ENCODE measurements at regions not wholly inside any gene's neighbourhood (a gene's known extent, or its start where the extent isn't known, plus 50 kb on each side); places are given as distances from the start of the nearest gene placed in this dataset.
A peak's percentile ranks its signal among the peaks of the same experiment; 100 is the strongest.

DNA sequence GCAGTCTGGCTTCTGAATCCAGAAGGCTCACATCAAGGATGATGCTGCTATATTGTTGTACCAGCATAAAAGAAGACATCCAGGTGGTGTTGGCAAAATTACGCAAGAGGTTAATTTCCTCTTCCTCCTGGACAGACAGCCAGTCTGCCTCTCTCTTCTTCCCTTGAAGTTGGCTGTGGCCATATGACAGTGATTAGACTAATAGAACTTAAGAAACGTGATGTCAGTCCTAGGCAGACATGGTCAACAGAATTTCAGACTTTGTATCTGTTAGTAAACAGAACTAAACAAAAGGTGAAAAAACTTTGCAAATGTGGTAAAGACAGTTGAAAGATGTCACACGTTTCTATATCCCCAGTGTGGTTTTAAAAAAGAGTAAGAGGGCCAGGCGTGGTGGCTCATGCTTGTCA is 465.2 kb upstream of the NR2F2 start:
- H3K9me3 ChIP-seq (ENCODE audit: control insufficient read depth in 1 of 2, low read length in 2 of 2): no peaks in the 10 kb centered on the region
- no peak overlapping the region for H3K27ac ChIP-seq (ENCODE audit: low read depth, low read length)
- H3K27me3 ChIP-seq (ENCODE audit: control insufficient read depth in 1 of 2, insufficient read depth in 2 of 2, low read length in 2 of 2): no peaks in the 10 kb centered on the region
- no peaks in the 10 kb centered on the region for H3K36me3 ChIP-seq (ENCODE audit: control insufficient read depth in 1 of 2, insufficient read depth in 2 of 2, low read length in 2 of 2)
- H3K9ac ChIP-seq (ENCODE audit: low read depth in 1 of 2, low read length in 2 of 2): no peak overlapping the region
- H3K4me3 ChIP-seq (ENCODE audit: low read depth in 1 of 2, low read length in 2 of 2): no peak overlapping the region
- H3K4me1 ChIP-seq (ENCODE audit: control insufficient read depth in 1 of 2, insufficient read depth in 2 of 2, low read length in 2 of 2): no peaks in the 10 kb centered on the region

DNA sequence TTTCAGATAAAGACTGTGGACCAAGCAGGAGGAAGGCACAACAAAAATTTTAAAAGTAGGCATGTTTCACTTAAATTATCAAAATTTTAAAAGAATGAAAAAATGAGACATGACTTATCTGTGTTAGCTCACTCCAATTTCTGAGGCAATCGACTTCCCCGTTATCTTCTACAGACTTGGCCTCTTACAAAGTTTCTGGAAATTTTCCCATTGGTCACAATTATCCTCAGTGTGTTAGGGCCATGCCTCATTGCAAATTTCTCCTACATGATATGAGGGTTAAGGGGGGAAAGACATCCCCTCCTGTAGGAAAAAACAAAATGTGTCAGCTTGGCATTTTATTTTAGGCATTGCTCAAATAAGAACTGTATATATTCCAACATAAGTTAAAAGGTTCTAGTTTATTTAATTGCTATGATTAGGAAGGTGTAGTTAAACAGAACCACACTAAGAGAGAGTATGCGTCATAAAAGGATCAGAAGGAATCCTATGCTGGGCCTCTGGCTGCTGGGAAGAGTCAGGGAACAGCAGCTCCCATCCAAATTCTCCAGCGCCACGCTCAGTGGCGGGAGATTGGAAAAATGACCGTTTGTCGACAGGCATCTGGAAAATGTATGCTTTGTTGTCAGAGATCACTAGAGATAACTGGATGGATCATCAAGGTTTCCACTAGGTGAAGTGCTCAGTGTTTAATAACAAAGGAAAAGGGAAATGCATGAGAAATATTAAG is 463.6 kb upstream of the NR2F2 start:
- H3K27me3 ChIP-seq (ENCODE audit: control insufficient read depth in 1 of 2, insufficient read depth in 2 of 2, low read length in 2 of 2): no peaks in the 10 kb centered on the region
- no peak overlapping the region for H3K27ac ChIP-seq (ENCODE audit: low read depth, low read length)
- no peak overlapping the region for H3K9ac ChIP-seq (ENCODE audit: low read depth in 1 of 2, low read length in 2 of 2)
- no peaks in the 10 kb centered on the region for H3K4me1 ChIP-seq (ENCODE audit: control insufficient read depth in 1 of 2, insufficient read depth in 2 of 2, low read length in 2 of 2)
- no peaks in the 10 kb centered on the region for H3K9me3 ChIP-seq (ENCODE audit: control insufficient read depth in 1 of 2, low read length in 2 of 2)
- no peak overlapping the region for H3K4me3 ChIP-seq (ENCODE audit: low read depth in 1 of 2, low read length in 2 of 2)
- no peaks in the 10 kb centered on the region for H3K36me3 ChIP-seq (ENCODE audit: control insufficient read depth in 1 of 2, insufficient read depth in 2 of 2, low read length in 2 of 2)

- Histone ChIP-seq H3K36me3 (ENCODE audit: control insufficient read depth in 1 of 2, insufficient read depth in 2 of 2, low read length in 2 of 2) (no peaks in the 10 kb centered on the region), H3K27me3 (ENCODE audit: control insufficient read depth in 1 of 2, insufficient read depth in 2 of 2, low read length in 2 of 2) (no peaks in the 10 kb centered on the region), H3K9ac (ENCODE audit: low read depth in 1 of 2, low read length in 2 of 2) (no peak overlapping the region), H3K4me1 (ENCODE audit: control insufficient read depth in 1 of 2, insufficient read depth in 2 of 2, low read length in 2 of 2) (no peaks in the 10 kb centered on the region), H3K4me3 (ENCODE audit: low read depth in 1 of 2, low read length in 2 of 2) (no peak overlapping the region), H3K9me3 (ENCODE audit: control insufficient read depth in 1 of 2, low read length in 2 of 2) (no peaks in the 10 kb centered on the region), H3K27ac (ENCODE audit: low read depth, low read length) (no peak overlapping the region)
Measured at GRCh38 chr15:95868450-95868849, 462.1 kb upstream of the NR2F2 start.

DNA sequence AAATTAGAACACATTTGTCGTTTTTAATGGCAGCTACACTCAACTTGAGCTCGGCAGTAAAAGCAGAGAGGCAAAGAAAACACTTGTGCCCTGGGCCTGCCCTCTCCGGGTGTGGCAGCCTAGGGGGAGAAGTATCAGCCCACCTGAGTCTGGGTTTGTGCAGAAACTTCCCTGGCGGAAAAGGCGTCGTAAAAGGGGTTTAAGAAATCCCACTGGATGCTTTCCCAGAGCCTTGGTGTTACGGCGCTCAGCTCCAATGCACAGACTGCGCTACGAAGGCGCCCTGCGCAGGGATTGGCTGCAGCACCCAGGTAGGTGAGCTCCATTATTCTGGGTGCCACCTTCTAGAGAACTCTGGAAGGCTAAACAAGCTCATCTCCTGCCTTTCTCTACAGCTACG is 461.5 kb upstream of the NR2F2 start:
- H3K9ac ChIP-seq (ENCODE audit: low read depth in 1 of 2, low read length in 2 of 2): no peak overlapping the region
- no peaks in the 10 kb centered on the region for H3K27me3 ChIP-seq (ENCODE audit: control insufficient read depth in 1 of 2, insufficient read depth in 2 of 2, low read length in 2 of 2)
- no peak overlapping the region for H3K27ac ChIP-seq (ENCODE audit: low read depth, low read length)

DNA sequence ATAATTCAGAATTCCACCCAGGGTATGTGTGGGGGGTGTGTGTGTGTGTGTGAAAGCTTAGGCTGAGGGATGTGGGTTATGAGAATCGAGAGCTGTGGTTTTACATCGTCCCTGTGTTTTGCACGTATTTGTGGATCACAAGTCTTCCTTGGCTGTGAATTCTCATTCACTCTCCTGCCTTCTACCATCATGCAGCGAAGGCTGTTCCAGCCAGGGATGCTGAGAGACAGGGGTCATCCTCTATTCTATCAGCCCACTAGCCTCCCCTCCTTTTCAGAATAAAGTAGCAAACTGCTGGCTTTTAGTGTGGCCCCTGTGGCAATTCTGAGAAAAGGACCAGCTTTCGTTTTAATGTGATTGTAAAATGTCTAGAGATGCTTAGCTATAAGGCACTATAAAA is 460.6 kb upstream of the NR2F2 start:
- no peaks in the 10 kb centered on the region for H3K36me3 ChIP-seq (ENCODE audit: control insufficient read depth in 1 of 2, insufficient read depth in 2 of 2, low read length in 2 of 2)
- H3K27me3 ChIP-seq (ENCODE audit: control insufficient read depth in 1 of 2, insufficient read depth in 2 of 2, low read length in 2 of 2): no peaks in the 10 kb centered on the region
- H3K27ac ChIP-seq (ENCODE audit: low read depth, low read length): no peak overlapping the region
- H3K4me1 ChIP-seq (ENCODE audit: control insufficient read depth in 1 of 2, insufficient read depth in 2 of 2, low read length in 2 of 2): no peaks in the 10 kb centered on the region
- H3K4me3 ChIP-seq (ENCODE audit: low read depth in 1 of 2, low read length in 2 of 2): no peak overlapping the region
- no peak overlapping the region for H3K9ac ChIP-seq (ENCODE audit: low read depth in 1 of 2, low read length in 2 of 2)
- no peaks in the 10 kb centered on the region for H3K9me3 ChIP-seq (ENCODE audit: control insufficient read depth in 1 of 2, low read length in 2 of 2)

More for the DNA sequence above, 461.5 kb upstream of the NR2F2 start:
- Histone ChIP-seq H3K4me3 (ENCODE audit: low read depth in 1 of 2, low read length in 2 of 2) (no peak overlapping the region), H3K36me3 (ENCODE audit: control insufficient read depth in 1 of 2, insufficient read depth in 2 of 2, low read length in 2 of 2) (no peaks in the 10 kb centered on the region), H3K9me3 (ENCODE audit: control insufficient read depth in 1 of 2, low read length in 2 of 2) (no peaks in the 10 kb centered on the region), H3K4me1 (ENCODE audit: control insufficient read depth in 1 of 2, insufficient read depth in 2 of 2, low read length in 2 of 2) (no peaks in the 10 kb centered on the region)

DNA sequence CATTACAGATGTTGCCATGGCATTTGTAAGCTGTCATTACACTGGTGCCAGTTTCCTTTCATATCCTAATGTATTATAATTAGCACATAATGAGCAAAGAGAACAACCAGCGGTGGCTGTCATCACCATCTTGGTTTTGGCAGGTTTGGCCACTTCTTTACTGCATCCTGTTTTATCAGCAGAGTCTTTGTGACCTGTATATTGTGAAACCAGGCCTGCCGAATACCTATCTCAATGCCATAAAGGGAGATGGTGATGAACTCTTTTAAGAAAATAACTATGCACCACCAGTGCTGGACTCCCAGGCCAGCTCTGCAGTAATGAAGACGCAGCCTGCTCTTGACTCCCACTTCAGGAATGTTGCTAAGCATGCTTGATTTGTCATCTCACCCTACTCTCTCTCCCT is 458.1 kb upstream of the NR2F2 start:
- H3K9ac ChIP-seq (ENCODE audit: low read depth in 1 of 2, low read length in 2 of 2): no peak overlapping the region
- H3K4me1 ChIP-seq (ENCODE audit: control insufficient read depth in 1 of 2, insufficient read depth in 2 of 2, low read length in 2 of 2): no peaks in the 10 kb centered on the region
- no peak overlapping the region for H3K4me3 ChIP-seq (ENCODE audit: low read depth in 1 of 2, low read length in 2 of 2)
- H3K27ac ChIP-seq (ENCODE audit: low read depth, low read length): no peak overlapping the region
- no peaks in the 10 kb centered on the region for H3K36me3 ChIP-seq (ENCODE audit: control insufficient read depth in 1 of 2, insufficient read depth in 2 of 2, low read length in 2 of 2)
- H3K27me3 ChIP-seq (ENCODE audit: control insufficient read depth in 1 of 2, insufficient read depth in 2 of 2, low read length in 2 of 2): no peaks in the 10 kb centered on the region
- no peaks in the 10 kb centered on the region for H3K9me3 ChIP-seq (ENCODE audit: control insufficient read depth in 1 of 2, low read length in 2 of 2)

DNA sequence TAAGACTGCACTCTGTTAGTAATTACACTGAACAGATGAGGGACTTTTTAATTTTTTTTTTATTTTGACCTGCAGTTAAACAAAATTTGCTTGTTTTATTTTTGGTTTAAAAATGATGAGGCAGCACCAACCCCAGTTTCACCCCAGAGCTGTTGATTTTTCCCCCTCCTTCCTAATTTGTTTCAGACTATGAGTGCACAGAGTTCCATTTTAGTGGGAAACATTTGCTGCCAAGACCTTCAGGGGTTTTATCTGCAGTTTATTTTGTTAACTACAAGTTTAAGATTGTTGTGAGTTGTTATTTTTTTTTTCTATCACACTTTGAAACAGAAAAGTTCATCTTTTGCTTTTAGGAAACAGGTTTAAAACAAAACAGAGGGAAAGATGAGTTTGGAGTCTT is 455.9 kb upstream of the NR2F2 start:
- H3K9ac ChIP-seq (ENCODE audit: low read depth in 1 of 2, low read length in 2 of 2): no peak overlapping the region
- no peak overlapping the region for H3K27ac ChIP-seq (ENCODE audit: low read depth, low read length)
- no peaks in the 10 kb centered on the region for H3K4me1 ChIP-seq (ENCODE audit: control insufficient read depth in 1 of 2, insufficient read depth in 2 of 2, low read length in 2 of 2)
- H3K36me3 ChIP-seq (ENCODE audit: control insufficient read depth in 1 of 2, insufficient read depth in 2 of 2, low read length in 2 of 2): no peaks in the 10 kb centered on the region
- H3K4me3 ChIP-seq (ENCODE audit: low read depth in 1 of 2, low read length in 2 of 2): no peak overlapping the region
- no peaks in the 10 kb centered on the region for H3K27me3 ChIP-seq (ENCODE audit: control insufficient read depth in 1 of 2, insufficient read depth in 2 of 2, low read length in 2 of 2)
- H3K9me3 ChIP-seq (ENCODE audit: control insufficient read depth in 1 of 2, low read length in 2 of 2): no peaks in the 10 kb centered on the region

DNA sequence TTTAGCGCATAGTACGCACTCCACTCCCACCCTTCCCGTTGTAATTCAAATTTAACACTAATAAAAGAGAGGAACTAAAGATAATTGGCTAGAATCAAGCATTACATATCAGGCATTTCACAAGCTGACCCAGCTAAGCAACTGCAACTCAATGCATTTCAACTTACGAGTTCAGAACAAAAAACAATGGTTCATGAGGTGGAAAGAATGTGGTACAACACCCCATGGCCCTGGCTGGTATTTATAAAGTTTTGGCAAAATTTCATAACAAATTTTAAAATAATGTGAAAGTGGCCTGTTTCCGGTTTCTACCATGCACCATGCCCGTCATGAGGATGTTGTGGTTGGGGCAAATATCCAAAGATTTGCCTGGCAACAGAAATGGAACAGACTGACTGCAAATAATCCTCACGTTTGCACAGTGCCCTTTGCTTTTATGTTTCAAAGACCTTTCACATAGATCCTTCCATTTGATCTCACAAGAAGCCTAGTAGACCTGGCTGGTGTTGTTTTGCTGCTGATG is 455.3 kb upstream of the NR2F2 start:
- H3K36me3 ChIP-seq (ENCODE audit: control insufficient read depth in 1 of 2, insufficient read depth in 2 of 2, low read length in 2 of 2): no peaks in the 10 kb centered on the region
- H3K4me1 ChIP-seq (ENCODE audit: control insufficient read depth in 1 of 2, insufficient read depth in 2 of 2, low read length in 2 of 2): no peaks in the 10 kb centered on the region
- no peaks in the 10 kb centered on the region for H3K27me3 ChIP-seq (ENCODE audit: control insufficient read depth in 1 of 2, insufficient read depth in 2 of 2, low read length in 2 of 2)
- no peak overlapping the region for H3K9ac ChIP-seq (ENCODE audit: low read depth in 1 of 2, low read length in 2 of 2)
- no peak overlapping the region for H3K27ac ChIP-seq (ENCODE audit: low read depth, low read length)
- no peak overlapping the region for H3K4me3 ChIP-seq (ENCODE audit: low read depth in 1 of 2, low read length in 2 of 2)
- no peaks in the 10 kb centered on the region for H3K9me3 ChIP-seq (ENCODE audit: control insufficient read depth in 1 of 2, low read length in 2 of 2)

- no peaks in the 10 kb centered on the region for H3K9me3 ChIP-seq (ENCODE audit: control insufficient read depth in 1 of 2, low read length in 2 of 2)
- H3K9ac ChIP-seq (ENCODE audit: low read depth in 1 of 2, low read length in 2 of 2): no peak overlapping the region
- H3K4me1 ChIP-seq (ENCODE audit: control insufficient read depth in 1 of 2, insufficient read depth in 2 of 2, low read length in 2 of 2): no peaks in the 10 kb centered on the region
- no peak overlapping the region for H3K27ac ChIP-seq (ENCODE audit: low read depth, low read length)
- no peaks in the 10 kb centered on the region for H3K27me3 ChIP-seq (ENCODE audit: control insufficient read depth in 1 of 2, insufficient read depth in 2 of 2, low read length in 2 of 2)
- H3K4me3 ChIP-seq (ENCODE audit: low read depth in 1 of 2, low read length in 2 of 2): peak overlapping the region in 1 of 2 donors; percentile 48
- H3K36me3 ChIP-seq (ENCODE audit: control insufficient read depth in 1 of 2, insufficient read depth in 2 of 2, low read length in 2 of 2): no peaks in the 10 kb centered on the region
Measured at GRCh38 chr15:95880031-95880570, 450.4 kb upstream of the NR2F2 start.

GRCh38 chr15:95880630-95881029 is 449.9 kb upstream of the NR2F2 start:
- no peak overlapping the region for H3K27ac ChIP-seq (ENCODE audit: low read depth, low read length)
- no peak overlapping the region for H3K9ac ChIP-seq (ENCODE audit: low read depth in 1 of 2, low read length in 2 of 2)
- no peaks in the 10 kb centered on the region for H3K36me3 ChIP-seq (ENCODE audit: control insufficient read depth in 1 of 2, insufficient read depth in 2 of 2, low read length in 2 of 2)
- no peaks in the 10 kb centered on the region for H3K4me1 ChIP-seq (ENCODE audit: control insufficient read depth in 1 of 2, insufficient read depth in 2 of 2, low read length in 2 of 2)
- no peaks in the 10 kb centered on the region for H3K9me3 ChIP-seq (ENCODE audit: control insufficient read depth in 1 of 2, low read length in 2 of 2)
- H3K4me3 ChIP-seq (ENCODE audit: low read depth in 1 of 2, low read length in 2 of 2): no peak overlapping the region
- no peaks in the 10 kb centered on the region for H3K27me3 ChIP-seq (ENCODE audit: control insufficient read depth in 1 of 2, insufficient read depth in 2 of 2, low read length in 2 of 2)

Data from duodenal mucosa (tissue), 2 donors.